ENCODE measurements at regions not wholly inside any gene's neighbourhood (a gene's known extent, or its start where the extent isn't known, plus 50 kb on each side); places are given as distances from the start of the nearest gene placed in this dataset.

DNA sequence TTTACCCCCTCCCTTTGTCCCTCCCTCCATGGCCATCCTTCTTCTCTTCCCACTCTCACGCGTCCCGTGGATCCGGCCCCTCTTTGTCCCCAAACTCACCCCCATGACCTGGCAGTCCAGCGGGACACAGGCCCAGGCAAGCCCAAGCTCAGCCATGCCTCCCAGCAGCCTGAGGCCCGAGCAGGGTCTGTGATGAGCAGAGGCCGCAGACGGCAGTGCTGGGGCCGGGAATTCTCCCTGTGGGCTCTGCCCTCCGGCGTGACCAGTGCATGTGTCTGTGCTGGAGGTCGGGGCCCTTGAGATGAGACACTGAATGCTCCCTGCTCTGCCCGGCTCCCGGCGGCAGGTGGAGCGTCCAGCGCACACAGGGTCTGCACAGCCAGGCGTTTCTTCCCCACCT is 237.9 kb downstream of the BRD1 start:
- ATAC-seq: no peak
- TF ChIP-seq SNAI2 (CRISPR knock-in tag; IDR thresholded peaks at IDR 0.05) (no peak), CSDC2 (CRISPR knock-in tag; IDR thresholded peaks at IDR 0.05) (no peak), TCF4 (CRISPR knock-in tag; IDR thresholded peaks at IDR 0.05; ENCODE audit: borderline replicate concordance) (no peak), ZFP30 (CRISPR knock-in tag; IDR thresholded peaks at IDR 0.05) (no peak), ZNF565 (CRISPR knock-in tag; conservative IDR thresholded peaks at IDR 0.05; ENCODE audit: low read depth) (no peak), ZNF8 (CRISPR knock-in tag; IDR thresholded peaks at IDR 0.05) (no peak), ISL1 (CRISPR knock-in tag; IDR thresholded peaks at IDR 0.05) (no peak), BACH2 (CRISPR knock-in tag; IDR thresholded peaks at IDR 0.05; ENCODE audit: borderline replicate concordance) (no peak)
- TF ChIP-seq, protein P1, sequence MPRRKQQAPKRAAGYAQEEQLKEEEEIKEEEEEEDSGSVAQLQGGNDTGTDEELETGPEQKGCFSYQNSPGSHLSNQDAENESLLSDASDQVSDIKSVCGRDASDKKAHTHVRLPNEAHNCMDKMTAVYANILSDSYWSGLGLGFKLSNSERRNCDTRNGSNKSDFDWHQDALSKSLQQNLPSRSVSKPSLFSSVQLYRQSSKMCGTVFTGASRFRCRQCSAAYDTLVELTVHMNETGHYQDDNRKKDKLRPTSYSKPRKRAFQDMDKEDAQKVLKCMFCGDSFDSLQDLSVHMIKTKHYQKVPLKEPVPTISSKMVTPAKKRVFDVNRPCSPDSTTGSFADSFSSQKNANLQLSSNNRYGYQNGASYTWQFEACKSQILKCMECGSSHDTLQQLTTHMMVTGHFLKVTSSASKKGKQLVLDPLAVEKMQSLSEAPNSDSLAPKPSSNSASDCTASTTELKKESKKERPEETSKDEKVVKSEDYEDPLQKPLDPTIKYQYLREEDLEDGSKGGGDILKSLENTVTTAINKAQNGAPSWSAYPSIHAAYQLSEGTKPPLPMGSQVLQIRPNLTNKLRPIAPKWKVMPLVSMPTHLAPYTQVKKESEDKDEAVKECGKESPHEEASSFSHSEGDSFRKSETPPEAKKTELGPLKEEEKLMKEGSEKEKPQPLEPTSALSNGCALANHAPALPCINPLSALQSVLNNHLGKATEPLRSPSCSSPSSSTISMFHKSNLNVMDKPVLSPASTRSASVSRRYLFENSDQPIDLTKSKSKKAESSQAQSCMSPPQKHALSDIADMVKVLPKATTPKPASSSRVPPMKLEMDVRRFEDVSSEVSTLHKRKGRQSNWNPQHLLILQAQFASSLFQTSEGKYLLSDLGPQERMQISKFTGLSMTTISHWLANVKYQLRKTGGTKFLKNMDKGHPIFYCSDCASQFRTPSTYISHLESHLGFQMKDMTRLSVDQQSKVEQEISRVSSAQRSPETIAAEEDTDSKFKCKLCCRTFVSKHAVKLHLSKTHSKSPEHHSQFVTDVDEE (CRISPR knock-in tag; IDR thresholded peaks at IDR 0.05): no peak

DNA sequence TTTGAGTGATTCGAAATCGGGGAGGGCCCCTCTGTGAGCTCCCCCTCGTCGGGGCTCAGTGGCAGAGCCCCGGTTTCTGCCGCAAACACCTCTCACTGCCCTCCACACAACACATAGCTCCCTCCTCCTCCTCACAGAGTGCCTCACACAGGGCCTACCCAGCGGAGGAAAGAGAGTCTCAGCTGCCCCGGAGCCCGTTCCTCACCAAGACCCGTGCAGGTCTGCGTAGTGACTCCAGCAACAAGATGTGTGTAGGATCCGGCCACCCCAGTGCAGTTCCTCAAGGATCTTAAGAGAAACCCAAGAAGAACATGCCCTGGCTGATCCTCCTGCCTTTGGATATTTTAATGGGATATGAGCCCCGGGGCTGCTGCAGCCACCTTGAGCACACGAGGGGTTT is 238.4 kb downstream of the BRD1 start:
- no peak for ATAC-seq
- no peak for TF ChIP-seq OSR1 (CRISPR knock-in tag; IDR thresholded peaks at IDR 0.05)
- no peak for TF ChIP-seq ISL1 (CRISPR knock-in tag; IDR thresholded peaks at IDR 0.05)
- TF ChIP-seq ZNF8 (CRISPR knock-in tag; IDR thresholded peaks at IDR 0.05): no peak
- TF ChIP-seq, protein P2, sequence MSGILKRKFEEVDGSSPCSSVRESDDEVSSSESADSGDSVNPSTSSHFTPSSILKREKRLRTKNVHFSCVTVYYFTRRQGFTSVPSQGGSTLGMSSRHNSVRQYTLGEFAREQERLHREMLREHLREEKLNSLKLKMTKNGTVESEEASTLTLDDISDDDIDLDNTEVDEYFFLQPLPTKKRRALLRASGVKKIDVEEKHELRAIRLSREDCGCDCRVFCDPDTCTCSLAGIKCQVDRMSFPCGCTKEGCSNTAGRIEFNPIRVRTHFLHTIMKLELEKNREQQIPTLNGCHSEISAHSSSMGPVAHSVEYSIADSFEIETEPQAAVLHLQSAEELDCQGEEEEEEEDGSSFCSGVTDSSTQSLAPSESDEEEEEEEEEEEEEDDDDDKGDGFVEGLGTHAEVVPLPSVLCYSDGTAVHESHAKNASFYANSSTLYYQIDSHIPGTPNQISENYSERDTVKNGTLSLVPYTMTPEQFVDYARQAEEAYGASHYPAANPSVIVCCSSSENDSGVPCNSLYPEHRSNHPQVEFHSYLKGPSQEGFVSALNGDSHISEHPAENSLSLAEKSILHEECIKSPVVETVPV (CRISPR knock-in tag; IDR thresholded peaks at IDR 0.05): no peak
- no peak for TF ChIP-seq PPARA (CRISPR knock-in tag; IDR thresholded peaks at IDR 0.05; ENCODE audit: borderline replicate concordance)
- TF ChIP-seq TCF4 (CRISPR knock-in tag; IDR thresholded peaks at IDR 0.05; ENCODE audit: borderline replicate concordance): no peak
- no peak for TF ChIP-seq ZNF70 (CRISPR knock-in tag; IDR thresholded peaks at IDR 0.05)
- TF ChIP-seq, protein P3, sequence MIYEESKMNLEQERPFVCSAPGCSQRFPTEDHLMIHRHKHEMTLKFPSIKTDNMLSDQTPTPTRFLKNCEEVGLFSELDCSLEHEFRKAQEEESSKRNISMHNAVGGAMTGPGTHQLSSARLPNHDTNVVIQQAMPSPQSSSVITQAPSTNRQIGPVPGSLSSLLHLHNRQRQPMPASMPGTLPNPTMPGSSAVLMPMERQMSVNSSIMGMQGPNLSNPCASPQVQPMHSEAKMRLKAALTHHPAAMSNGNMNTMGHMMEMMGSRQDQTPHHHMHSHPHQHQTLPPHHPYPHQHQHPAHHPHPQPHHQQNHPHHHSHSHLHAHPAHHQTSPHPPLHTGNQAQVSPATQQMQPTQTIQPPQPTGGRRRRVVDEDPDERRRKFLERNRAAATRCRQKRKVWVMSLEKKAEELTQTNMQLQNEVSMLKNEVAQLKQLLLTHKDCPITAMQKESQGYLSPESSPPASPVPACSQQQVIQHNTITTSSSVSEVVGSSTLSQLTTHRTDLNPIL (CRISPR knock-in tag; IDR thresholded peaks at IDR 0.05; ENCODE audit: low read depth): no peak
- TF ChIP-seq ARNTL (CRISPR knock-in tag; IDR thresholded peaks at IDR 0.05; ENCODE audit: borderline replicate concordance, low read depth): no peak
- TF ChIP-seq ESRRG (CRISPR knock-in tag; IDR thresholded peaks at IDR 0.05): no peak

DNA sequence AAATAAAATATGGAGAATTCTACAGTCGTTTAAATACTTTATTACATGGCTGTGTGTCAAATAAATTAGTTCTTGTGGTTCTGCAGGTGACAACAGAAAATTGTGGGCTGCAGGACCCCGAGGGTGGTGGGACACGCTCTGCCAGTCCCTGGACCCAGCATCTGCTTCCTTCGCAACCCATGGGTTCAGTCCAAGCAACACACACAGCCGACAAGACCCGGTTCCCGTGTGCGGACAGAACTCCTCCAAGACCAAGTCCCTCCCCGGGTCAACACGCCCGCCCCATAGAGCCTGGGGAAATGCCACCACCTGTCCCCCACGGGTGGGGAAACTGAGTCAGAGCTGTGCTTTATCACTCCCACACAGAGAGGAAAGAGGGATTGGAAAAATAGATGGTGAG is 238.9 kb downstream of the BRD1 start:
- ATAC-seq: no peak
- TF ChIP-seq ZFP30 (CRISPR knock-in tag; IDR thresholded peaks at IDR 0.05): no peak
- TF ChIP-seq ESRRG (CRISPR knock-in tag; IDR thresholded peaks at IDR 0.05): no peak
- no peak for TF ChIP-seq TOX (CRISPR knock-in tag; IDR thresholded peaks at IDR 0.05; ENCODE audit: borderline replicate concordance)
- no peak for TF ChIP-seq ISL1 (CRISPR knock-in tag; IDR thresholded peaks at IDR 0.05)
- no peak for TF ChIP-seq ZNF8 (CRISPR knock-in tag; IDR thresholded peaks at IDR 0.05)
- no peak for TF ChIP-seq ZFP3 (CRISPR knock-in tag; IDR thresholded peaks at IDR 0.05)
- TF ChIP-seq CSDC2 (CRISPR knock-in tag; IDR thresholded peaks at IDR 0.05): no peak
- TF ChIP-seq, protein P3 (CRISPR knock-in tag; IDR thresholded peaks at IDR 0.05; ENCODE audit: low read depth): no peak
- TF ChIP-seq, protein P4, sequence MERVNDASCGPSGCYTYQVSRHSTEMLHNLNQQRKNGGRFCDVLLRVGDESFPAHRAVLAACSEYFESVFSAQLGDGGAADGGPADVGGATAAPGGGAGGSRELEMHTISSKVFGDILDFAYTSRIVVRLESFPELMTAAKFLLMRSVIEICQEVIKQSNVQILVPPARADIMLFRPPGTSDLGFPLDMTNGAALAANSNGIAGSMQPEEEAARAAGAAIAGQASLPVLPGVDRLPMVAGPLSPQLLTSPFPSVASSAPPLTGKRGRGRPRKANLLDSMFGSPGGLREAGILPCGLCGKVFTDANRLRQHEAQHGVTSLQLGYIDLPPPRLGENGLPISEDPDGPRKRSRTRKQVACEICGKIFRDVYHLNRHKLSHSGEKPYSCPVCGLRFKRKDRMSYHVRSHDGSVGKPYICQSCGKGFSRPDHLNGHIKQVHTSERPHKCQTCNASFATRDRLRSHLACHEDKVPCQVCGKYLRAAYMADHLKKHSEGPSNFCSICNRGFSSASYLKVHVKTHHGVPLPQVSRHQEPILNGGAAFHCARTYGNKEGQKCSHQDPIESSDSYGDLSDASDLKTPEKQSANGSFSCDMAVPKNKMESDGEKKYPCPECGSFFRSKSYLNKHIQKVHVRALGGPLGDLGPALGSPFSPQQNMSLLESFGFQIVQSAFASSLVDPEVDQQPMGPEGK (CRISPR knock-in tag; IDR thresholded peaks at IDR 0.05; ENCODE audit: borderline replicate concordance): no peak
- TF ChIP-seq, protein P2 (CRISPR knock-in tag; IDR thresholded peaks at IDR 0.05): no peak
- TF ChIP-seq ZC3H10 (CRISPR knock-in tag; IDR thresholded peaks at IDR 0.05): no peak
- no peak for TF ChIP-seq RARB (CRISPR knock-in tag; IDR thresholded peaks at IDR 0.05)

All from SK-N-SH treated with all-trans-retinoic acid at 6 μM for 48 hours (cell line).